ENCODE measurements at regions not wholly inside any gene's neighbourhood (a gene's known extent, or its start where the extent isn't known, plus 50 kb on each side); places are given as distances from the start of the nearest gene placed in this dataset.

DNA sequence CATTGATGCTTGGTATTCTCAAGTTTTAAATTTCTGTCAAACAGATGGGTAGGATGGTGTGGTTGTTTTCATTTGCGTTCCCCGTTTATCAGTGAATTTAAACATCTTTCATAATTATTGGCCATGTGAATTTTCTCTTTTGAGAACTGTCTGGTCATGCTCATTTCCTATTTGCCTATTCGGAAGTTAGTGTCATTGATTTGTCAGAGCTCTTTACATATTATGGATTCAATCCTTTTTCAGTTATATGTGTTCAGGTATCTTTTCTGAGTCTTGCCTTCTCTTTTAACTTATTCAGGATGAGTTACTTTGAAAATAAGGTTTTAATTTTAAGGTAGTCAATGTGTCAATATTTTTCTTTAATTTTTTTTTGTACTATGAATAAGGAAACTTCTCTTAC lies 315.7 kb downstream of the MN1 start:
- TF ChIP-seq POLR2A (IDR thresholded peaks at IDR 0.05): no peak
- TF ChIP-seq, protein P1, sequence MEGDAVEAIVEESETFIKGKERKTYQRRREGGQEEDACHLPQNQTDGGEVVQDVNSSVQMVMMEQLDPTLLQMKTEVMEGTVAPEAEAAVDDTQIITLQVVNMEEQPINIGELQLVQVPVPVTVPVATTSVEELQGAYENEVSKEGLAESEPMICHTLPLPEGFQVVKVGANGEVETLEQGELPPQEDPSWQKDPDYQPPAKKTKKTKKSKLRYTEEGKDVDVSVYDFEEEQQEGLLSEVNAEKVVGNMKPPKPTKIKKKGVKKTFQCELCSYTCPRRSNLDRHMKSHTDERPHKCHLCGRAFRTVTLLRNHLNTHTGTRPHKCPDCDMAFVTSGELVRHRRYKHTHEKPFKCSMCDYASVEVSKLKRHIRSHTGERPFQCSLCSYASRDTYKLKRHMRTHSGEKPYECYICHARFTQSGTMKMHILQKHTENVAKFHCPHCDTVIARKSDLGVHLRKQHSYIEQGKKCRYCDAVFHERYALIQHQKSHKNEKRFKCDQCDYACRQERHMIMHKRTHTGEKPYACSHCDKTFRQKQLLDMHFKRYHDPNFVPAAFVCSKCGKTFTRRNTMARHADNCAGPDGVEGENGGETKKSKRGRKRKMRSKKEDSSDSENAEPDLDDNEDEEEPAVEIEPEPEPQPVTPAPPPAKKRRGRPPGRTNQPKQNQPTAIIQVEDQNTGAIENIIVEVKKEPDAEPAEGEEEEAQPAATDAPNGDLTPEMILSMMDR (IDR thresholded peaks at IDR 0.05): no peak

Data from suprapubic skin (tissue), 3 donors.